ENCODE measurements at regions not wholly inside any gene's neighbourhood (a gene's known extent, or its start where the extent isn't known, plus 50 kb on each side); places are given as distances from the start of the nearest gene placed in this dataset.

DNA sequence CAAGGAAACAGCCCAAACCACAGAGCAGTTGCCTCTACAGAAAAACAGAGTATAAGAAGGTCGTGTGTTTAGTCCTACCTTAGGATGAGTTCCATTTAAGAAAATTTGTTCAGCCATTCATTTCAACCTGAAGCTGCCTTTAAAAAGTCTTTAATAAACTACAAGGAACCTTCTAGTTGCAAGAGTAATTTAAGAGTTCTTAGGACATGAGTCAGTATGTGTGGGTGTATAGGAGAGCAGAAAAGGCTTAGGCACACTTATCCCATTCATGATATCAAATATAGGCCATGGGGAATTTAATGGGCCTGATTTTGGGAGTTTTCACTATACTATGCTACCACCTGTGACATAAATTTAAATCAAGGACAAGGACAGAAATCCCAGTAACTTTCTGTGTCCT lies 496.8 kb downstream of the TFEC start:
- no peak for DNase-seq (ENCODE audit: low read depth in 1 of 2, low spot score in 1 of 2)
- Histone ChIP-seq H3K4me3 (replicated peaks; ENCODE audit: insufficient read depth, low read length) (no peak overlapping the region), H3K27me3 (ENCODE audit: insufficient read depth, poor library complexity, severe bottlenecking) (no peaks in the 10 kb centered on the region), H3K27ac (replicated peaks) (no peak overlapping the region)
- TF ChIP-seq GABPA (IDR thresholded peaks at IDR 0.05; ENCODE audit: low read depth) = no peak
- TF ChIP-seq, protein P1, sequence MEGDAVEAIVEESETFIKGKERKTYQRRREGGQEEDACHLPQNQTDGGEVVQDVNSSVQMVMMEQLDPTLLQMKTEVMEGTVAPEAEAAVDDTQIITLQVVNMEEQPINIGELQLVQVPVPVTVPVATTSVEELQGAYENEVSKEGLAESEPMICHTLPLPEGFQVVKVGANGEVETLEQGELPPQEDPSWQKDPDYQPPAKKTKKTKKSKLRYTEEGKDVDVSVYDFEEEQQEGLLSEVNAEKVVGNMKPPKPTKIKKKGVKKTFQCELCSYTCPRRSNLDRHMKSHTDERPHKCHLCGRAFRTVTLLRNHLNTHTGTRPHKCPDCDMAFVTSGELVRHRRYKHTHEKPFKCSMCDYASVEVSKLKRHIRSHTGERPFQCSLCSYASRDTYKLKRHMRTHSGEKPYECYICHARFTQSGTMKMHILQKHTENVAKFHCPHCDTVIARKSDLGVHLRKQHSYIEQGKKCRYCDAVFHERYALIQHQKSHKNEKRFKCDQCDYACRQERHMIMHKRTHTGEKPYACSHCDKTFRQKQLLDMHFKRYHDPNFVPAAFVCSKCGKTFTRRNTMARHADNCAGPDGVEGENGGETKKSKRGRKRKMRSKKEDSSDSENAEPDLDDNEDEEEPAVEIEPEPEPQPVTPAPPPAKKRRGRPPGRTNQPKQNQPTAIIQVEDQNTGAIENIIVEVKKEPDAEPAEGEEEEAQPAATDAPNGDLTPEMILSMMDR (IDR thresholded peaks at IDR 0.05; ENCODE audit: insufficient read depth, low read length) = no peak
- TF ChIP-seq POLR2AphosphoS5 (IDR thresholded peaks at IDR 0.05; ENCODE audit: low read depth) = no peak
- TF ChIP-seq, protein P2, sequence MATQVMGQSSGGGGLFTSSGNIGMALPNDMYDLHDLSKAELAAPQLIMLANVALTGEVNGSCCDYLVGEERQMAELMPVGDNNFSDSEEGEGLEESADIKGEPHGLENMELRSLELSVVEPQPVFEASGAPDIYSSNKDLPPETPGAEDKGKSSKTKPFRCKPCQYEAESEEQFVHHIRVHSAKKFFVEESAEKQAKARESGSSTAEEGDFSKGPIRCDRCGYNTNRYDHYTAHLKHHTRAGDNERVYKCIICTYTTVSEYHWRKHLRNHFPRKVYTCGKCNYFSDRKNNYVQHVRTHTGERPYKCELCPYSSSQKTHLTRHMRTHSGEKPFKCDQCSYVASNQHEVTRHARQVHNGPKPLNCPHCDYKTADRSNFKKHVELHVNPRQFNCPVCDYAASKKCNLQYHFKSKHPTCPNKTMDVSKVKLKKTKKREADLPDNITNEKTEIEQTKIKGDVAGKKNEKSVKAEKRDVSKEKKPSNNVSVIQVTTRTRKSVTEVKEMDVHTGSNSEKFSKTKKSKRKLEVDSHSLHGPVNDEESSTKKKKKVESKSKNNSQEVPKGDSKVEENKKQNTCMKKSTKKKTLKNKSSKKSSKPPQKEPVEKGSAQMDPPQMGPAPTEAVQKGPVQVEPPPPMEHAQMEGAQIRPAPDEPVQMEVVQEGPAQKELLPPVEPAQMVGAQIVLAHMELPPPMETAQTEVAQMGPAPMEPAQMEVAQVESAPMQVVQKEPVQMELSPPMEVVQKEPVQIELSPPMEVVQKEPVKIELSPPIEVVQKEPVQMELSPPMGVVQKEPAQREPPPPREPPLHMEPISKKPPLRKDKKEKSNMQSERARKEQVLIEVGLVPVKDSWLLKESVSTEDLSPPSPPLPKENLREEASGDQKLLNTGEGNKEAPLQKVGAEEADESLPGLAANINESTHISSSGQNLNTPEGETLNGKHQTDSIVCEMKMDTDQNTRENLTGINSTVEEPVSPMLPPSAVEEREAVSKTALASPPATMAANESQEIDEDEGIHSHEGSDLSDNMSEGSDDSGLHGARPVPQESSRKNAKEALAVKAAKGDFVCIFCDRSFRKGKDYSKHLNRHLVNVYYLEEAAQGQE (IDR thresholded peaks at IDR 0.05; ENCODE audit: insufficient replicate concordance, low read depth) = no peak
- TF ChIP-seq SPI1 (IDR thresholded peaks at IDR 0.05; ENCODE audit: borderline replicate concordance, low read depth) = no peak

DNA sequence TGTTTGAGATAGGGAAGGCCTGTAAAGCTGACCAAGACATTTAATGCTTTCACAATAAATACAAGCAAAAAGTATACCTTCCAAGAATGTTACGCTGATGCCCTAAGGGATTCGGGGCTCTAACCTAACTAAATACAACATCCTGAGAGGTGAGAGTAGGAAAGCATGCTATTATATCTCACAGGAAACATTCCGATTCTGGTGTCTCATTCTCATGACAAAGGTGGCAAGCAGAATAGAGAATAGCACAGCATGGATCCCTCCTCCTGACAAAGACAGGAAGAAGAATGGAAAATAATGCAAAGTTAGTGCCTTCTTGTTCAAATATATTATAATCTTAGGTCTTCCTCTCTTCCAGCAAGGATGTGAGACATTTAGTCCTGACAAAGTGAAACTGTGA lies 504.3 kb downstream of the TFEC start:
- Histone ChIP-seq H3K4me3 (replicated peaks; ENCODE audit: insufficient read depth, low read length) (no peak overlapping the region), H3K27ac (replicated peaks) (no peak overlapping the region), H3K27me3 (ENCODE audit: insufficient read depth, poor library complexity, severe bottlenecking) (no peaks in the 10 kb centered on the region)
- TF ChIP-seq SPI1 (IDR thresholded peaks at IDR 0.05; ENCODE audit: borderline replicate concordance, low read depth) (no peak), GABPA (IDR thresholded peaks at IDR 0.05; ENCODE audit: low read depth) (no peak), POLR2AphosphoS5 (IDR thresholded peaks at IDR 0.05; ENCODE audit: low read depth) (no peak)
- TF ChIP-seq, protein P2 (IDR thresholded peaks at IDR 0.05; ENCODE audit: insufficient replicate concordance, low read depth) = no peak
- TF ChIP-seq, protein P1 (IDR thresholded peaks at IDR 0.05; ENCODE audit: insufficient read depth, low read length) = no peak
- DNase-seq (ENCODE audit: low read depth in 1 of 2, low spot score in 1 of 2) = no peak

DNA sequence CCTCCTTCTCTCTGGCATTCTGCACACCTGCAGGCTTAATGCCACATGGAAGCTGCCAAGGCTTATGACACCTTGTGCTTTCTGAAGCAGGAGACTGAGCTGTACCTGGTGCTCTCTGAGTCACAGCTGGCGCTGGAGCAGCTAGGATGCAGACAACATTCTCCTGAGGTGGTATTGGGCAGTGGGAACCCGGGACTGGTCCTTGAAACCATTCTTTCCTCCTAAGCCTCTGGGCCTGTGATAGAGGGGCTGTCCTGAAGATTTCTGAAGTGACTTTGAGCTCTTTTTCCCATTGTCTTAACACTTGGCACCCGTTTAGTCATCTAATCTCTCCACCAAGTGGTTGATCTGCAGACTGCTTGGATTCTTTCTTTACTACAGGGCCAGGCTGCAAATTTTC lies 508.4 kb downstream of the TFEC start:
- H3K27ac ChIP-seq (replicated peaks) = no peak overlapping the region
- TF ChIP-seq, protein P2 (IDR thresholded peaks at IDR 0.05; ENCODE audit: insufficient replicate concordance, low read depth) = no peak
- TF ChIP-seq SPI1 (IDR thresholded peaks at IDR 0.05; ENCODE audit: borderline replicate concordance, low read depth) (no peak), POLR2AphosphoS5 (IDR thresholded peaks at IDR 0.05; ENCODE audit: low read depth) (no peak), GABPA (IDR thresholded peaks at IDR 0.05; ENCODE audit: low read depth) (no peak)
- TF ChIP-seq, protein P1 (IDR thresholded peaks at IDR 0.05; ENCODE audit: insufficient read depth, low read length) = no peak
- H3K27me3 ChIP-seq (ENCODE audit: insufficient read depth, poor library complexity, severe bottlenecking) = no peaks in the 10 kb centered on the region
- no peak overlapping the region for H3K4me3 ChIP-seq (replicated peaks; ENCODE audit: insufficient read depth, low read length)
- DNase-seq (ENCODE audit: low read depth in 1 of 2, low spot score in 1 of 2) = no peak

Data from HL-60 (cell line).